Vagina (tissue), 2 donors: ENCODE measurements at regions not wholly inside any gene's neighbourhood (a gene's known extent, or its start where the extent isn't known, plus 50 kb on each side); places are given as distances from the start of the nearest gene placed in this dataset.

Experiments
- CTCF ChIP-seq, 3 experiments: fragments of 450-650 bp in 2 of 3; fragments of 200-600 bp in 1 of 3; sonication (generic) in 1 of 3; IDR thresholded peaks; one replicate each; pipeline ENCODE4 v1.5.1; 2017 to 2019; ENCODE audit warnings: antibody characterized with exemption in 3 of 3, mild to moderate bottlenecking in 2 of 3, moderate library complexity in 2 of 3
- POLR2A ChIP-seq, 2 donors: fragments of 450-650 bp; IDR thresholded peaks; one replicate each; pipeline ENCODE4 v1.6.1; 2017; ENCODE audit warnings: antibody characterized with exemption in 2 of 2, mild to moderate bottlenecking in 2 of 2, moderate library complexity in 2 of 2
- POLR2AphosphoS5 ChIP-seq, 2 donors: sonication (generic); formaldehyde crosslinking; IDR thresholded peaks; one replicate each; pipeline ENCODE4 v1.9.0; 2017; ENCODE audit warnings: antibody characterized with exemption in 2 of 2, mild to moderate bottlenecking in 2 of 2, low read depth in 1 of 2; ENCODE audit not compliant: insufficient read depth in 1 of 2

- TF ChIP-seq POLR2A (IDR thresholded peaks at IDR 0.05) (no peak), CTCF (IDR thresholded peaks at IDR 0.05) (no peak), POLR2AphosphoS5 (IDR thresholded peaks at IDR 0.05; ENCODE audit: insufficient read depth in 1 of 2, low read depth in 1 of 2) (no peak)
These were observed 78.5 kb upstream of the L3MBTL4 start for GRCh38 chr18:6493194-6493593.
